Neutrophil (primary cell): ENCODE measurements at regions not wholly inside any gene's neighbourhood (a gene's known extent, or its start where the extent isn't known, plus 50 kb on each side); places are given as distances from the start of the nearest gene placed in this dataset.

ENCODE experiments used
- H3K27ac ChIP-seq: fragments of 200-600 bp; sonication (generic); 2 replicates; pipeline ENCODE4 v1.5.1; 2016; ENCODE audit warnings: mild to moderate bottlenecking, moderate library complexity
- H3K27me3 ChIP-seq: fragments of 200-600 bp; sonication (generic); 2 replicates; pipeline ENCODE4 v1.6.0; 2016; ENCODE audit warnings: mild to moderate bottlenecking
- H3K36me3 ChIP-seq: fragments of 200-600 bp; sonication (generic); 2 replicates; pipeline ENCODE4 v1.5.1; 2017
- H3K4me1 ChIP-seq, 2 experiments: fragments of 200-600 bp in 1 of 2; sonication (generic) in 1 of 2; 1 replicate in 1 of 2; 2 replicates in 1 of 2; pipeline versions ENCODE4 v1.5.1 to v1.6.1; 2013 to 2016; ENCODE audit warnings: low read depth in 1 of 2, low read length in 1 of 2, mild to moderate bottlenecking in 1 of 2, moderate library complexity in 1 of 2; ENCODE audit not compliant: control insufficient read depth in 1 of 2, insufficient read depth in 1 of 2
- H3K4me3 ChIP-seq, 2 experiments: fragments of 200-600 bp in 1 of 2; sonication (generic) in 1 of 2; 1 replicate in 1 of 2; 2 replicates in 1 of 2; pipeline ENCODE4 v1.5.1; 2013 to 2016; ENCODE audit warnings: low read depth in 1 of 2, low read length in 1 of 2, mild to moderate bottlenecking in 1 of 2, moderate library complexity in 1 of 2
- H3K9me3 ChIP-seq: fragments of 200-600 bp; sonication (generic); 2 replicates; pipeline ENCODE4 v1.5.1; 2016
- CTCF ChIP-seq: fragments of 200-600 bp; sonication (generic); IDR thresholded peaks from 2 replicates; pipeline ENCODE4 v1.5.1; 2016; ENCODE audit warnings: antibody characterized with exemption

DNA sequence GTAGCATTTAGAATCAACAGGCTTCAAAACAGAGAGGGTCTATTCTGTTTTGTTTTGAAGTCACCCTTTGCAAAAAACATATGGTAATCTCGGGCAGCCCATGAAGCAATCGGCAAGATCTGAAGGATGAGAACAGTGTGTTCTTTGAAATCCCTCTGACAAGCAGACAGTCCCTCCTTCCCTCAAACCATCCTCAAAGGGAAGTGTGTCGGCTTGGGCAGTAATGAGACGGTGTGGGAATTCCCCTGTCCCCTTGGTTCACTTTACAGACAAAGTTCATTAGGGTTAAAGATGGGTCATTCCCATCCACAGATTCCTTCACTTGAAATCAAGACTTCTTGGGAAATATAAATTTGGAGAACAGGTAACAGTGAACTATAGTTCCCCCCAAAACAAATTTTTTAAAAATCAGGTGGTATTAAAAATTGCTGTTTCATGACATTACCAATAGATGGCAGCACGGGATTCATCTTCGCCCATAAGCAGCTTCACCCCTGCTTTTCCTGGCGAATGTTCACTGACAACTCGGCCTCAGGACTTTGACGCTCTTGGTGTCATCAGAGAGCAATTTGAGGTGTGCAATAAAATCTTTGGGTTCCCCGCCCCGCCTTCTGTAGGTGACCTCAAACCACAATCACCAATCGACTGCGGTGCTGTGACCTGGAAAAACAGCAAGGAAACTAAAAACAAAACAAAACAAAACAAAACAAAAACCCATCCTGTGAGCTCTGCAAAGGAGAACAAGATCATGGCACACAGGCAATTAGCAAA lies 159.3 kb upstream of the TNFAIP3 start:
- Histone ChIP-seq H3K27me3 (no peaks in the 10 kb centered on the region), H3K9me3 (no peaks in the 10 kb centered on the region), H3K36me3 (no peaks in the 10 kb centered on the region), H3K27ac (peak overlapping the region; percentile 48), H3K4me3 (peak overlapping the region; percentile 24 to 26), H3K4me1 (peaks cover 12 to 25% of the 10 kb centered on the region in 2 experiments)
- peak; percentile 82 for TF ChIP-seq CTCF

DNA sequence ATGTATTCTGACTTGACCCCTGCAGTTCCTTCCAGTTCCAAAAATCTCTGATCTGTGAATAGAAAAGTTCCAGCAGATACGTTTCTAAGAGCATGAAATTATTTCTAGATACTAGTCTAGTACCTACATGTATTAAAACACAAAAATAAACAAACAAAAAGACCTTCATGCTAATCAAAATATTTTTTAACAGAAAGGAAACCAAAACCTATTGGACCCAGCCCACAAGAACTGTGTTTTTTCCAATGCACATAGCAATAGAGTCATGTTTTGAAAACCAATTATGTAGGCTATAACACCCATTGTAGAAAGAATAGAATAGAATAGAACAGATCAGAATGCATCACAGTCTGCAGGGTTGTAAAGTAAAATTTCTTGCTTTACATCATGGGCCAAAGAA lies 158.6 kb upstream of the TNFAIP3 start:
- Histone ChIP-seq H3K4me1 (peaks cover 12 to 25% of the 10 kb centered on the region in 2 experiments), H3K36me3 (no peaks in the 10 kb centered on the region), H3K27ac (peak overlapping the region; percentile 48), H3K9me3 (no peaks in the 10 kb centered on the region), H3K4me3 (peak overlapping the region in 1 of 2 experiments; percentile 26), H3K27me3 (no peaks in the 10 kb centered on the region)
- no peak for TF ChIP-seq CTCF

- no peaks in the 10 kb centered on the region for H3K27me3 ChIP-seq
- peaks cover 12 to 25% of the 10 kb centered on the region in 2 experiments for H3K4me1 ChIP-seq
- TF ChIP-seq CTCF = no peak
- H3K36me3 ChIP-seq = no peaks in the 10 kb centered on the region
- no peaks in the 10 kb centered on the region for H3K9me3 ChIP-seq
- H3K27ac ChIP-seq = no peak overlapping the region
- no peak overlapping the region for H3K4me3 ChIP-seq
These were observed 157.4 kb upstream of the TNFAIP3 start for GRCh38 chr6:137709424-137710236.

GRCh38 chr6:137711972-137712371 lies 155.1 kb upstream of the TNFAIP3 start:
- no peak overlapping the region for H3K27ac ChIP-seq
- H3K4me1 ChIP-seq = peaks cover 12 to 17% of the 10 kb centered on the region in 2 experiments
- no peaks in the 10 kb centered on the region for H3K27me3 ChIP-seq
- no peak overlapping the region for H3K4me3 ChIP-seq
- no peaks in the 10 kb centered on the region for H3K36me3 ChIP-seq
- no peak for TF ChIP-seq CTCF
- no peaks in the 10 kb centered on the region for H3K9me3 ChIP-seq

DNA sequence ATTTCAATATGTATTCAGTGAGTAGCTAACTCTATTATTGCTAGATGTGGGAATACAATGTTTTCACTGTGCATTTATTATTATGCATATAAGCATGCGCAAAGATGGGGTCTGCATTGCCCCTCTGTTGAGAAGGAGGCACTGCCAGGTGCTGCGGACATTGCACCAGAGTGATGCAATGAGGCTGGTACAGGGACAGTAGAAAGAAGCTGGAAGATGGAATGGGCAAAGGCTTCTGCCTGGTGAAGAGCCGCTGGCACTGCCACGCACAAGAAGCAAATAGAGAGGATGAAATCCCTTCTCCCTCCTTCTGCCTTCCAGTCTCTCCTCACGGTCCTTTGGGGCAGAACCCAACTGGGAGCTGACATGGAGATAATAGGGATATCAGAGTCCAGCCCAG lies 154.5 kb upstream of the TNFAIP3 start:
- no peak overlapping the region for H3K27ac ChIP-seq
- no peak for TF ChIP-seq CTCF
- no peak overlapping the region for H3K4me3 ChIP-seq
- H3K9me3 ChIP-seq = no peaks in the 10 kb centered on the region
- H3K27me3 ChIP-seq = no peaks in the 10 kb centered on the region
- no peaks in the 10 kb centered on the region for H3K36me3 ChIP-seq
- peaks cover 9 to 11% of the 10 kb centered on the region in 2 experiments for H3K4me1 ChIP-seq
